HG02642 (cell line): ENCODE measurements at regions not wholly inside any gene's neighbourhood (a gene's known extent, or its start where the extent isn't known, plus 50 kb on each side); places are given as distances from the start of the nearest gene placed in this dataset.

Experiments
- ATAC-seq: cut with Tn5 transposase; IDR thresholded peaks from one replicate; pipeline ENCODE4 v1.9.1; 2021; ENCODE audit warnings: mild to moderate bottlenecking; ENCODE audit not compliant: unreplicated experiment, poor library complexity

- ATAC-seq, result no peak
These were observed 1146.2 kb downstream of the CDH9 start for GRCh38 chr5:25892211-25892610.

- no peak for ATAC-seq
These were observed 1146.7 kb downstream of the CDH9 start for GRCh38 chr5:25891691-25892090.

- ATAC-seq, result no peak
These were observed 1156.9 kb downstream of the CDH9 start for GRCh38 chr5:25881318-25882036.

- no peak for ATAC-seq
These were observed 1174.6 kb downstream of the CDH9 start for GRCh38 chr5:25863811-25864210.

- no peak for ATAC-seq
These were observed 1176.1 kb downstream of the CDH9 start for GRCh38 chr5:25862276-25862675.

GRCh38 chr5:25858019-25858418 is 1180.4 kb downstream of the CDH9 start:
- no peak for ATAC-seq

- ATAC-seq, result no peak
These were observed 1187.1 kb downstream of the CDH9 start for GRCh38 chr5:25851301-25851700.

- ATAC-seq, result no peak
These were observed 1187.8 kb downstream of the CDH9 start for GRCh38 chr5:25850581-25850980.

- ATAC-seq, result no peak
These were observed 1189.1 kb downstream of the CDH9 start for GRCh38 chr5:25849270-25849669.

GRCh38 chr5:25823330-25823873 is 1178.6 kb upstream of the CDH10 start:
- ATAC-seq, result no peak
